ENCODE measurements at regions not wholly inside any gene's neighbourhood (a gene's known extent, or its start where the extent isn't known, plus 50 kb on each side); places are given as distances from the start of the nearest gene placed in this dataset.

DNA sequence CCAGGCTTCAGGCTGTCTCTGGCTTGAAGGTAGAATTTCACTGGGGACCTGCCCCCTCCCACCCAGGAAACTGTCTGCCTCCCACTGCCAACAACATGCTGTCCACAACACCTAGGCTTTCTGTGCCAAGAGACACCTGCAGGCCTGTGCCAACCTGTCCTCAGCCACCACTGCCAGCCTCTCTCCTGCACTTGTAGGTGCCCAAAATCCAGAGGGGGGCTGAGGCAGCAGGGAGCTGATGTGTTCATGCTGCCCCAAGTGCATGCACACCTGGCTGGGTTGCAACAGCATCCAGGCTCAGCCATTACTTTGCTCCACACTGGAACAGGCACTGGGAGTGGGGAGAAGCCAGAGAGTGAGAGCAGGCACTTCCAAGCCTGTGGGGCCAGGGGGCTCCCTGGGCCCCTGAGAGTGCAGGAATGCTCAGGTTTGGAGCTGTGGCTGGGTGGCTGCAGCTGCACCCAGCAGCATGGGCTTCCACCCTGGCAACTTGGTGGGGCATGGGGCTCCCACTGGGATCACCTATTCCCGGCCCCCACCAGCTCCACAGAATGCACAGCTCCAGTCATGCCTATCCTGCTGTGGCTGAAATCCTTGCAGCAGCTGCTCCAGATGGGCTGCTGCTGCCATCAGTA lies 218.1 kb upstream of the OBI1 start:
- Histone ChIP-seq H4K20me1 (ENCODE audit: insufficient read depth, low read length) (no peaks in the 10 kb centered on the region), H2AFZ (ENCODE audit: low read length) (no peak overlapping the region), H3K4me1 (ENCODE audit: insufficient read depth, low read length) (no peaks in the 10 kb centered on the region), H3K27me3 (ENCODE audit: control insufficient read depth in 1 of 2, insufficient read depth in 2 of 2, low read length in 2 of 2) (no peaks in the 10 kb centered on the region), H3K4me2 (ENCODE audit: low read depth, low read length) (no peak overlapping the region), H3K79me2 (ENCODE audit: insufficient read depth, low read length) (no peaks in the 10 kb centered on the region), H3K9ac (ENCODE audit: insufficient read depth, low read depth, low read length) (no peak overlapping the region), H3K27ac (ENCODE audit: extremely low read length, insufficient read depth, low read length) (no peak overlapping the region), H3K4me3 (replicated peaks in 1 of 3; ENCODE audit: insufficient read depth in 1 of 3, low read depth in 2 of 3, low read length in 3 of 3) (no peak overlapping the region), H3K9me3 (ENCODE audit: low read length) (no peaks in the 10 kb centered on the region), H3K36me3 (replicated peaks in 1 of 2; ENCODE audit: control insufficient read depth in 1 of 2, insufficient read depth in 2 of 2, low read length in 2 of 2) (no peaks in the 10 kb centered on the region)
- CTCF ChIA-PET (ENCODE audit: low intra/inter-chr PET ratio, low total read pairs): no interaction called here
- DNase-seq (ENCODE audit: low spot score): no peak
- no CpG with 5 or more reads among the region's 1 CpG for WGBS (ENCODE audit: low lambda C conversion rate)
- no peak for TF ChIP-seq SALL2 (CRISPR knock-in tag; IDR thresholded peaks at IDR 0.05)
- no peak for TF ChIP-seq ZNF747 (CRISPR knock-in tag; IDR thresholded peaks at IDR 0.05; ENCODE audit: borderline replicate concordance)
- no peak for TF ChIP-seq RXRA (CRISPR knock-in tag; IDR thresholded peaks at IDR 0.05)
- TF ChIP-seq ZNF414 (CRISPR knock-in tag; IDR thresholded peaks at IDR 0.05): no peak
- TF ChIP-seq MTF2 (CRISPR knock-in tag; IDR thresholded peaks at IDR 0.05; ENCODE audit: borderline replicate concordance): no peak
- TF ChIP-seq SALL1 (CRISPR knock-in tag; IDR thresholded peaks at IDR 0.05): no peak
- in situ Hi-C loops (cut with HindIII; ENCODE audit: extremely low pct_ligation_motif_present, low pct_unique_long_range_greater_than_20kb) (no loop called here), intact Hi-C loops (cut with micrococcal nuclease; ENCODE audit: unreplicated experiment) (no loop called here)
- POLR2A ChIA-PET: no interaction called here
- no peak for ATAC-seq
- FAIRE-seq: no peak
- BruUV-seq (replicated peaks): no TSS peak

GRCh38 chr13:78875792-78876580 lies 217.0 kb upstream of the OBI1 start:
- no peaks in the 10 kb centered on the region for H3K79me2 ChIP-seq (ENCODE audit: insufficient read depth, low read length)
- DNase-seq (ENCODE audit: low spot score): no peak
- no peak for FAIRE-seq
- ChIA-PET POLR2A (no interaction called here), CTCF (ENCODE audit: low intra/inter-chr PET ratio, low total read pairs) (no interaction called here)
- H3K36me3 ChIP-seq (replicated peaks in 1 of 2; ENCODE audit: control insufficient read depth in 1 of 2, insufficient read depth in 2 of 2, low read length in 2 of 2): no peaks in the 10 kb centered on the region
- H3K4me3 ChIP-seq (replicated peaks in 1 of 3; ENCODE audit: insufficient read depth in 1 of 3, low read depth in 2 of 3, low read length in 3 of 3): no peak overlapping the region
- TF ChIP-seq ZNF513 (CRISPR knock-in tag; conservative IDR thresholded peaks at IDR 0.05): no peak
- no peak for TF ChIP-seq ZNF773 (CRISPR knock-in tag; IDR thresholded peaks at IDR 0.05; ENCODE audit: borderline replicate concordance)
- peak; percentile 5; the same call in 1 of the 2 replicates for TF ChIP-seq STAG1 (CRISPR knock-in tag; IDR thresholded peaks at IDR 0.05)
- TF ChIP-seq, protein P1, sequence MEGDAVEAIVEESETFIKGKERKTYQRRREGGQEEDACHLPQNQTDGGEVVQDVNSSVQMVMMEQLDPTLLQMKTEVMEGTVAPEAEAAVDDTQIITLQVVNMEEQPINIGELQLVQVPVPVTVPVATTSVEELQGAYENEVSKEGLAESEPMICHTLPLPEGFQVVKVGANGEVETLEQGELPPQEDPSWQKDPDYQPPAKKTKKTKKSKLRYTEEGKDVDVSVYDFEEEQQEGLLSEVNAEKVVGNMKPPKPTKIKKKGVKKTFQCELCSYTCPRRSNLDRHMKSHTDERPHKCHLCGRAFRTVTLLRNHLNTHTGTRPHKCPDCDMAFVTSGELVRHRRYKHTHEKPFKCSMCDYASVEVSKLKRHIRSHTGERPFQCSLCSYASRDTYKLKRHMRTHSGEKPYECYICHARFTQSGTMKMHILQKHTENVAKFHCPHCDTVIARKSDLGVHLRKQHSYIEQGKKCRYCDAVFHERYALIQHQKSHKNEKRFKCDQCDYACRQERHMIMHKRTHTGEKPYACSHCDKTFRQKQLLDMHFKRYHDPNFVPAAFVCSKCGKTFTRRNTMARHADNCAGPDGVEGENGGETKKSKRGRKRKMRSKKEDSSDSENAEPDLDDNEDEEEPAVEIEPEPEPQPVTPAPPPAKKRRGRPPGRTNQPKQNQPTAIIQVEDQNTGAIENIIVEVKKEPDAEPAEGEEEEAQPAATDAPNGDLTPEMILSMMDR (CRISPR knock-in tag; IDR thresholded peaks at IDR 0.05): peak; percentile 18; the same call in 1 of the 2 replicates
- TF ChIP-seq ZNF337 (CRISPR knock-in tag; IDR thresholded peaks at IDR 0.05; ENCODE audit: borderline replicate concordance, low read depth): no peak
- no peak for TF ChIP-seq MIER3 (CRISPR knock-in tag; IDR thresholded peaks at IDR 0.05; ENCODE audit: borderline replicate concordance)
- in situ Hi-C loops (cut with HindIII; ENCODE audit: extremely low pct_ligation_motif_present, low pct_unique_long_range_greater_than_20kb): no loop called here
- no TSS peak for BruUV-seq (replicated peaks)
- no peaks in the 10 kb centered on the region for H3K9me3 ChIP-seq (ENCODE audit: low read length)
- H3K4me2 ChIP-seq (ENCODE audit: low read depth, low read length): no peak overlapping the region
- H3K27me3 ChIP-seq (ENCODE audit: control insufficient read depth in 1 of 2, insufficient read depth in 2 of 2, low read length in 2 of 2): no peaks in the 10 kb centered on the region
- ATAC-seq: peak; percentile 62
- 32% methylated on average over 4 of the region's 12 CpGs for WGBS (ENCODE audit: low lambda C conversion rate)
- intact Hi-C loops (cut with micrococcal nuclease; ENCODE audit: unreplicated experiment): no loop called here
- H3K9ac ChIP-seq (ENCODE audit: insufficient read depth, low read depth, low read length): no peak overlapping the region
- H2AFZ ChIP-seq (ENCODE audit: low read length): no peak overlapping the region
- H3K4me1 ChIP-seq (ENCODE audit: insufficient read depth, low read length): no peaks in the 10 kb centered on the region
- H3K27ac ChIP-seq (ENCODE audit: extremely low read length, insufficient read depth, low read length): no peak overlapping the region
- H4K20me1 ChIP-seq (ENCODE audit: insufficient read depth, low read length): no peaks in the 10 kb centered on the region
